Stimulated activated memory B cell treated with anti-CD40 and anti-IgM and Interleukin-4, amounts not matched to agents 10 μg/mL and 1 μg/mL and 100 μg/mL, for 72 hours (primary cell): ENCODE measurements at regions not wholly inside any gene's neighbourhood (a gene's known extent, or its start where the extent isn't known, plus 50 kb on each side); places are given as distances from the start of the nearest gene placed in this dataset.
"Not testable (repeated sequence)": the region's sequence is repeated elsewhere in the genome, so short reads cannot be mapped to it uniquely, and the experiment has no call there.

Experiments used
- ATAC-seq: fragments of 150-1000 bp; cut with Tn5 transposase; 2 replicates; pipeline ENCODE4 v1.10.0; 2021
- H3K27ac Mint-ChIP-seq: one replicate; pipeline ENCODE4 v1.8.0; 2022; ENCODE audit warnings: mild to moderate bottlenecking, mixed read lengths
- H3K27me3 Mint-ChIP-seq: one replicate; pipeline ENCODE4 v1.8.0; 2022; ENCODE audit warnings: mixed read lengths
- H3K36me3 Mint-ChIP-seq: one replicate; pipeline ENCODE4 v1.8.0; 2022; ENCODE audit warnings: mixed read lengths
- H3K4me1 Mint-ChIP-seq: one replicate; pipeline ENCODE4 v1.8.0; 2022; ENCODE audit warnings: mixed read lengths
- H3K4me3 Mint-ChIP-seq: one replicate; pipeline ENCODE4 v1.8.0; 2022; ENCODE audit warnings: mild to moderate bottlenecking, moderate library complexity, mixed read lengths
- H3K9me3 Mint-ChIP-seq: one replicate; pipeline ENCODE4 v1.8.0; 2022; ENCODE audit warnings: mixed read lengths

GRCh38 chr3:157905885-157906284, 200.3 kb downstream of the SHOX2 start:
- Mint-ChIP-seq H3K27me3 (no peaks in the 10 kb centered on the region), H3K36me3 (no peaks in the 10 kb centered on the region), H3K27ac (no peak overlapping the region), H3K4me1 (no peaks in the 10 kb centered on the region), H3K4me3 (no peak overlapping the region), H3K9me3 (peaks cover 14% of the 10 kb centered on the region)
- no peak for ATAC-seq

- H3K36me3 Mint-ChIP-seq, ATAC-seq, H3K27ac Mint-ChIP-seq, H3K27me3 Mint-ChIP-seq, H3K4me3 Mint-ChIP-seq, H3K4me1 Mint-ChIP-seq: not testable (repeated sequence)
- H3K9me3 Mint-ChIP-seq, result peaks cover 11% of the 10 kb centered on the region
Measured at GRCh38 chr3:157902680-157903079, 203.5 kb downstream of the SHOX2 start.

DNA sequence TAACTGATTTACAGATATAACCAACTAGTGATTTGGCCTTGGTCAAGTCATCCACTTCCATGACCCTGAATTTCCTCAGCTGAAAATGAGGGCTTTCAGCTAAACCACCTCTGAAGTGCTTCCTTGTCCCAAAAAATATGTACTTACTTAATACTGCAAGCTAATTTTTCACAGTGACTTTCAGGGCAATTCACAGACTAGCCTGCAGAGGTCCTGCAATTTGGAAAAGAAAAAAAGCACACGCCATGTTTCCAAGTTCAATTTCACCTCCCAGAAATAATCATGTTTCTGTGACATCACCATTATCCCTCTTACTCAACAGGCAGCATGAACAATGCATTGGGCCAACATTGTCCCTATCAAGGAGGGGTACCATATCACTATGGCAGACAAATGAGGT, 218.2 kb downstream of the SHOX2 start:
- H3K9me3 Mint-ChIP-seq, result peaks cover 3% of the 10 kb centered on the region
- H3K4me3 Mint-ChIP-seq, result no peak overlapping the region
- no peak for ATAC-seq
- H3K4me1 Mint-ChIP-seq, result no peaks in the 10 kb centered on the region
- no peaks in the 10 kb centered on the region for H3K36me3 Mint-ChIP-seq
- no peaks in the 10 kb centered on the region for H3K27me3 Mint-ChIP-seq
- no peak overlapping the region for H3K27ac Mint-ChIP-seq

DNA sequence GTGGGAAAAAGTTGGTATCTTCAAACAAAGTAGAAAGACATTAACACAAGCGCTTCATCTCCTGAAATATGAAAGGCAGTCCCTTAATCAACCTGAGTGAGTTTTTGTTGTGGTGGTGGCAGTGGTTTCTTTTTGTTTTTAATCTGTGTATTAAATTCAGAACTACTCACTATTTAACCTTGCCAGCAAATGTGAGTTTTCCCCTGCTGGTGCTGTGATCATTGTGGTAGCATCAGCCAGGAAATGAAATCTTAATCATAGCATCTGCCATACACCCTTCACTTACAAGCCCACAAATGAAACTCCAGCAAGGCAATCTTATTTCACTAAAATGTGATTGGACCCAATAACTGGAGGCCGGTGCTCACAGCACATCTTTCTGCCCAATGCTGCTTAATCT, 229.7 kb downstream of the SHOX2 start:
- H3K36me3 Mint-ChIP-seq, result no peaks in the 10 kb centered on the region
- H3K4me1 Mint-ChIP-seq, result no peaks in the 10 kb centered on the region
- peaks cover 3% of the 10 kb centered on the region for H3K9me3 Mint-ChIP-seq
- no peak overlapping the region for H3K27ac Mint-ChIP-seq
- no peaks in the 10 kb centered on the region for H3K27me3 Mint-ChIP-seq
- ATAC-seq, result no peak
- H3K4me3 Mint-ChIP-seq, result no peak overlapping the region

GRCh38 chr3:157872902-157873301, 233.3 kb downstream of the SHOX2 start:
- Mint-ChIP-seq H3K4me1 (no peaks in the 10 kb centered on the region), H3K4me3 (no peak overlapping the region), H3K27me3 (no peaks in the 10 kb centered on the region), H3K27ac (no peak overlapping the region), H3K36me3 (no peaks in the 10 kb centered on the region), H3K9me3 (no peaks in the 10 kb centered on the region)
- ATAC-seq, result no peak

- Mint-ChIP-seq H3K4me3 (no peak overlapping the region), H3K4me1 (no peaks in the 10 kb centered on the region), H3K9me3 (no peaks in the 10 kb centered on the region), H3K36me3 (no peaks in the 10 kb centered on the region), H3K27me3 (no peaks in the 10 kb centered on the region), H3K27ac (no peak overlapping the region)
- no peak for ATAC-seq
Measured at GRCh38 chr3:157871838-157872460, 234.3 kb downstream of the SHOX2 start.

- no peak for ATAC-seq
- Mint-ChIP-seq H3K4me3 (no peak overlapping the region), H3K27ac (no peak overlapping the region), H3K27me3 (no peaks in the 10 kb centered on the region), H3K4me1 (no peaks in the 10 kb centered on the region), H3K36me3 (no peaks in the 10 kb centered on the region), H3K9me3 (no peaks in the 10 kb centered on the region)
Measured at GRCh38 chr3:157871248-157871647, 235.0 kb downstream of the SHOX2 start.

DNA sequence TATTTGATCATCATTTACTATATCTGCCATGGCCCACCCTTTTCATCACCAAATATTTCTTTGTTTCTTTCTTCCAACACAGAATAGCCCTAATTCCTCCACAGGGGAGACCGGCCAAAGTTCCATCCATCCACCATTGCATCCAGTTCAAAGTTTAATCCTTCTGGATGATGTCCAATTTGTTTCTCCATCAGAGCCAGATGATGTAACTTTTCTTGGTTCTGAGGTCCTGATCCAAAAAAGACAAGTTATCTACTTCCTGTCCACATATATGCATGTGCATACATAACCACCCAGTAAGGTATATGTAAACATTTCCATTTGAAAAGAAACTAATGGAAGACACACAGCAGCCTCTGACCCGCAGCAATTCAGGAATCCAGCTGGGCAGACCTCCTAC, 237.3 kb downstream of the SHOX2 start:
- no peaks in the 10 kb centered on the region for H3K4me1 Mint-ChIP-seq
- no peak overlapping the region for H3K27ac Mint-ChIP-seq
- H3K4me3 Mint-ChIP-seq, result no peak overlapping the region
- no peaks in the 10 kb centered on the region for H3K27me3 Mint-ChIP-seq
- no peaks in the 10 kb centered on the region for H3K9me3 Mint-ChIP-seq
- ATAC-seq, result no peak
- no peaks in the 10 kb centered on the region for H3K36me3 Mint-ChIP-seq

- Mint-ChIP-seq H3K27me3 (no peaks in the 10 kb centered on the region), H3K27ac (no peak overlapping the region), H3K9me3 (no peaks in the 10 kb centered on the region), H3K4me3 (no peak overlapping the region), H3K4me1 (no peaks in the 10 kb centered on the region), H3K36me3 (no peaks in the 10 kb centered on the region)
- ATAC-seq, result no peak
Measured at GRCh38 chr3:157868196-157868595, 238.0 kb downstream of the SHOX2 start.

GRCh38 chr3:157865352-157866000, 240.7 kb downstream of the SHOX2 start:
- Mint-ChIP-seq H3K4me1 (no peaks in the 10 kb centered on the region), H3K27me3 (no peaks in the 10 kb centered on the region), H3K27ac (no peak overlapping the region), H3K36me3 (no peaks in the 10 kb centered on the region), H3K9me3 (no peaks in the 10 kb centered on the region), H3K4me3 (no peak overlapping the region)
- no peak for ATAC-seq

DNA sequence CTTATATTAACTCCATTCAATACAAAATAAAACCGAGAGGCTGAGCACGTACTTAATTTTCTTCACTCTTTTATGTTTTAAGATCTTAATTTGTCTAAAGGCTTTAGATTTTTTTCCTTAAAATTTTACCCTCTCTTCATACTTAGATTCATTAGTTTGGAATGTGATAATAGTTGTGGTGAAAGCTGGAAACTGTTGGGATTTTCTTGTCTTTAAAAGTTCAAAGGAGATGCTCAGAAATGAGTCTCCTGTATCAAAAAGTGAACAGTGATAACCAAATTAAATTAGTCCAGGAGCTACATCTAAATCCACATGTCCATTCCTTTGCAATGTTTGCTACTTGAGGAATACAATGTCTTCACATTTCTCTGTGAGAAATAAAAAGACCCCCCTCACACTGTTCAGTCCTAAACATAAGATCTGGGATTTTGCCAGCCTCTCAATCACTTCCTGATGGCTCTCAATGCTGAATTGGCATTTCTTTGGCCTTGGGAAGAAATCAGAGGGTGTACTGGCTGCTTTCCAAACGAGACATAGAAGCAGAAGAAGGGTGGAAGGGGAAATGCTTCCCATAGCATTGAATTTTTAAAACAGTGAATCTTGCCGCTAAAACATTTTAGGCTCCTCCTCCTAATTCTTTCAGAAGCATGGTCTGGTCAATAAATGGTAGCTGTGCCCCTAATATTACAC, 245.0 kb downstream of the SHOX2 start:
- ATAC-seq, result no peak
- H3K4me3 Mint-ChIP-seq, result no peak overlapping the region
- no peaks in the 10 kb centered on the region for H3K27me3 Mint-ChIP-seq
- no peaks in the 10 kb centered on the region for H3K9me3 Mint-ChIP-seq
- H3K27ac Mint-ChIP-seq, result no peak overlapping the region
- no peaks in the 10 kb centered on the region for H3K4me1 Mint-ChIP-seq
- H3K36me3 Mint-ChIP-seq, result no peaks in the 10 kb centered on the region

- Mint-ChIP-seq H3K4me1 (no peaks in the 10 kb centered on the region), H3K27me3 (no peaks in the 10 kb centered on the region), H3K27ac (no peak overlapping the region), H3K4me3 (no peak overlapping the region), H3K9me3 (no peaks in the 10 kb centered on the region), H3K36me3 (no peaks in the 10 kb centered on the region)
- ATAC-seq, result no peak
Measured at GRCh38 chr3:157859541-157859940, 246.7 kb downstream of the SHOX2 start.

GRCh38 chr3:157858821-157859220, 247.4 kb downstream of the SHOX2 start:
- H3K36me3 Mint-ChIP-seq, result no peaks in the 10 kb centered on the region
- H3K9me3 Mint-ChIP-seq, result no peaks in the 10 kb centered on the region
- no peaks in the 10 kb centered on the region for H3K27me3 Mint-ChIP-seq
- ATAC-seq, result no peak
- no peaks in the 10 kb centered on the region for H3K4me1 Mint-ChIP-seq
- H3K4me3 Mint-ChIP-seq, result no peak overlapping the region
- H3K27ac Mint-ChIP-seq, result no peak overlapping the region

DNA sequence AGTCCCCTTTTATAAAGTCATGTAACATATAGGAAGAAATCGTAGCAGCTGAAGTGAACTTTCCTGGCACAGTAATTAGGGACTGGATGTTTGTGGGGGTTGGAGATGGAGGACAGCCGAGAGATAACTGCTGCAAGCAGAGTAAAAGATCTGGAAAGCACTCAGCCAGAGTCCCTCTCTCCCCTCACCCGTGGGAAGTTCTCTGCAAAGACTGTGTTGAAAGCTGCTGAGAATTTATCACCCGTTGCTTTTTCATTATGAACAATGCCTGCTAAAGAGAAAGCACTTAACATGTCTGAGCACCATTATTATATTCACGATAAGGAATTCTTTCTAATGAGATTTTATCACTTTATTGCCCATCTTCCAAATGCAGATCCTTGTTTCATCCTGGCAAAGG, 248.8 kb downstream of the SHOX2 start:
- no peaks in the 10 kb centered on the region for H3K36me3 Mint-ChIP-seq
- no peaks in the 10 kb centered on the region for H3K4me1 Mint-ChIP-seq
- H3K27ac Mint-ChIP-seq, result no peak overlapping the region
- H3K4me3 Mint-ChIP-seq, result no peak overlapping the region
- ATAC-seq, result no peak
- no peaks in the 10 kb centered on the region for H3K27me3 Mint-ChIP-seq
- H3K9me3 Mint-ChIP-seq, result no peaks in the 10 kb centered on the region

DNA sequence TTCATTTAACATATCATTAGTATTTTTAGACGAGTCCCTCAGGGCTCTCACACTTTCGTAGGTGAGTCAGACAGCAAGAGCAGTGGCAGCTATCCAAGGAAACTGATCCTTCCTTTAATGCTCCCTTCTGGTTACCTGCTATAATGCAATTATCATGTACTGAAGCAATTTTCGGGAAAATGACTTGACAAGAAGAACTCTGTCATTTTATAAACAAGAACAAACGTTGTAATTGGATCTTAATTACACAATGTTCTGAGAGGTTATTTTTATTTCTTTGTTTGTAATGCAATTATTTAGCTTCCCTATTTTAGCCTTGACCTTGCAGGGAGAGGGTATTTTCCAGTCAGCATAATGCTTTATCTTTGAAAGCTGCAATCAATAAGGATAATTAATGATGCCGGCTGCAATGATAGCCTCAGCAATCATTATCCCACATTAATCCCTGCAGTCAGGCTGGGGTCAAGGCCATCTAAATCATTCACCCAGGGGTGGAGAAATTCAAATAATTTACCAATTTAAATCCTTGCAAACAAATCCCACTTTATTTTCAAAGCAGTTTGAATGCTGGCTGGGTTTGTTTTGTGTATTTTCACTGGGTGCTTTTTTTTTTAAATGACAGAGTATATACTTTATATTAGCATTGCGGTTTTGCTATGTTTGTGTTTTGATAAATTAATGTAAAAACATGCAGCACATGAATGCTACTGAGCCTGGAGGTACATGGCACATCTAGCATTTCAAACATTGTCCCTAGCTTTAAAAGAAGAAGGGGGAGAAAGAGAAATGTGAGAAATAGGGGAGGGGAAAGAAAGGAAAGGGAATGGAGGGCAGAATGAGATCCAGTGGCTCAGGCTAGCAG, 249.9 kb downstream of the SHOX2 start:
- H3K4me3 Mint-ChIP-seq, result no peak overlapping the region
- no peaks in the 10 kb centered on the region for H3K27me3 Mint-ChIP-seq
- ATAC-seq, result no peak
- no peaks in the 10 kb centered on the region for H3K36me3 Mint-ChIP-seq
- no peaks in the 10 kb centered on the region for H3K4me1 Mint-ChIP-seq
- no peaks in the 10 kb centered on the region for H3K9me3 Mint-ChIP-seq
- H3K27ac Mint-ChIP-seq, result no peak overlapping the region
